ENCODE measurements at regions not wholly inside any gene's neighbourhood (a gene's known extent, or its start where the extent isn't known, plus 50 kb on each side); places are given as distances from the start of the nearest gene placed in this dataset.

DNA sequence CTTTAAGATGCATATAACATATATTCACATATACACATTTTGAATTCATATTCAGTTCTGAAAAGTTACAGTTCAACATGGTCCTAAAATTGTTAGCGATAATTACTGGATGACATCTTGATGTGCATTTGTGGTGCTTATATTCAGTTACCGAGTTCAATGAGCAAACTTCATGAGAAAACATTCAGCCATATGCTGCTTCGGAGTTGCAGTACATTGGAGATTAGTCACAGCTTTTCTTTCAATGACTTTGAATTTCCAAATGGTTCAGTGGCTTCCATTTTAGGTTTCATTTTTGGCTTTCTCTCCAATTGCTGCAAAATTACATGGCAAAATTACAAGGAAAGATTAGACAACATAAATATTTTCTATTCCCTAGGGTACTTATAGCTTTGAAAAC lies 198.3 kb upstream of the CNTN3 start:
- TF ChIP-seq EZH2 (IDR thresholded peaks at IDR 0.05; ENCODE audit: borderline replicate concordance, low read depth, low read length, poor library complexity, severe bottlenecking): no peak
- TF ChIP-seq, protein P1, sequence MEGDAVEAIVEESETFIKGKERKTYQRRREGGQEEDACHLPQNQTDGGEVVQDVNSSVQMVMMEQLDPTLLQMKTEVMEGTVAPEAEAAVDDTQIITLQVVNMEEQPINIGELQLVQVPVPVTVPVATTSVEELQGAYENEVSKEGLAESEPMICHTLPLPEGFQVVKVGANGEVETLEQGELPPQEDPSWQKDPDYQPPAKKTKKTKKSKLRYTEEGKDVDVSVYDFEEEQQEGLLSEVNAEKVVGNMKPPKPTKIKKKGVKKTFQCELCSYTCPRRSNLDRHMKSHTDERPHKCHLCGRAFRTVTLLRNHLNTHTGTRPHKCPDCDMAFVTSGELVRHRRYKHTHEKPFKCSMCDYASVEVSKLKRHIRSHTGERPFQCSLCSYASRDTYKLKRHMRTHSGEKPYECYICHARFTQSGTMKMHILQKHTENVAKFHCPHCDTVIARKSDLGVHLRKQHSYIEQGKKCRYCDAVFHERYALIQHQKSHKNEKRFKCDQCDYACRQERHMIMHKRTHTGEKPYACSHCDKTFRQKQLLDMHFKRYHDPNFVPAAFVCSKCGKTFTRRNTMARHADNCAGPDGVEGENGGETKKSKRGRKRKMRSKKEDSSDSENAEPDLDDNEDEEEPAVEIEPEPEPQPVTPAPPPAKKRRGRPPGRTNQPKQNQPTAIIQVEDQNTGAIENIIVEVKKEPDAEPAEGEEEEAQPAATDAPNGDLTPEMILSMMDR (conservative IDR thresholded peaks at IDR 0.05; ENCODE audit: low read depth, low read length): no peak

All from A673 (cell line).